Stimulated activated effector memory CD8-positive, alpha-beta T cell treated with anti-CD3 and anti-CD28 coated beads, Interleukin-12 subunit alpha, Interleukin-12 subunit beta, amount 100 ng/mL, for 72 hours (primary cell): ENCODE measurements at regions not wholly inside any gene's neighbourhood (a gene's known extent, or its start where the extent isn't known, plus 50 kb on each side); places are given as distances from the start of the nearest gene placed in this dataset.

Experiments
- ATAC-seq: fragments of 150-1000 bp; cut with Tn5 transposase; 2 replicates; pipeline ENCODE4 v1.10.0; 2021
- DNase-seq, 2 donors: peaks; one replicate each; pipeline ENCODE4 v3.0.0; 2021 to 2022; ENCODE audit warnings: low spot score in 2 of 2
- H3K27ac Mint-ChIP-seq: one replicate; pipeline ENCODE4 v1.8.0; 2022; ENCODE audit warnings: mild to moderate bottlenecking, mixed read lengths
- H3K36me3 Mint-ChIP-seq: one replicate; pipeline ENCODE4 v1.8.0; 2022; ENCODE audit warnings: mild to moderate bottlenecking, mixed read lengths
- H3K4me1 Mint-ChIP-seq: one replicate; pipeline ENCODE4 v1.8.0; 2022; ENCODE audit warnings: mixed read lengths
- H3K4me3 Mint-ChIP-seq: one replicate; pipeline ENCODE4 v1.8.0; 2022; ENCODE audit warnings: mild to moderate bottlenecking, mixed read lengths
- H3K9me3 Mint-ChIP-seq: one replicate; pipeline ENCODE4 v1.8.0; 2022; ENCODE audit warnings: mixed read lengths

DNA sequence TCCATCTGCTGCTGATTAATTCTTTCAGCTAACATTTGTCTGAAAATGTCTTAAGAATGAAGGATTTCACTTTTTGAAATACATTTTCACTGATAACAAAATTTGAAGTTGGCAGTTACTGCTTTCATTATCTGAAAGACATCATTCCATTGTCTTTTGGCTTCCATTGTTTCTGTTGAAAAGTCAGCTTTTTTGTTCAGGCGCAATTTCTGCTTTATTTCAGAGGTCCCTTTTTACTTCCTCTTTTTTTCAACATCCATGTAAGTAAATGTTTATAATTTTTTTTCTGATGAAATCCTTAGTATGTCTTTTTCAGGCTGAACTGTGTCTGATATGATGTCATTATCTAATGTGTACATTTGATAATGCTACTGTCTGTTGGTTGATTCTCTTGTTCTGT lies 184.2 kb downstream of the RND3 start:
- Mint-ChIP-seq H3K27ac (no peak overlapping the region), H3K4me1 (no peaks in the 10 kb centered on the region), H3K36me3 (no peaks in the 10 kb centered on the region), H3K4me3 (no peak overlapping the region), H3K9me3 (peaks cover 16% of the 10 kb centered on the region)
- ATAC-seq (no peak), DNase-seq (no peak)

DNA sequence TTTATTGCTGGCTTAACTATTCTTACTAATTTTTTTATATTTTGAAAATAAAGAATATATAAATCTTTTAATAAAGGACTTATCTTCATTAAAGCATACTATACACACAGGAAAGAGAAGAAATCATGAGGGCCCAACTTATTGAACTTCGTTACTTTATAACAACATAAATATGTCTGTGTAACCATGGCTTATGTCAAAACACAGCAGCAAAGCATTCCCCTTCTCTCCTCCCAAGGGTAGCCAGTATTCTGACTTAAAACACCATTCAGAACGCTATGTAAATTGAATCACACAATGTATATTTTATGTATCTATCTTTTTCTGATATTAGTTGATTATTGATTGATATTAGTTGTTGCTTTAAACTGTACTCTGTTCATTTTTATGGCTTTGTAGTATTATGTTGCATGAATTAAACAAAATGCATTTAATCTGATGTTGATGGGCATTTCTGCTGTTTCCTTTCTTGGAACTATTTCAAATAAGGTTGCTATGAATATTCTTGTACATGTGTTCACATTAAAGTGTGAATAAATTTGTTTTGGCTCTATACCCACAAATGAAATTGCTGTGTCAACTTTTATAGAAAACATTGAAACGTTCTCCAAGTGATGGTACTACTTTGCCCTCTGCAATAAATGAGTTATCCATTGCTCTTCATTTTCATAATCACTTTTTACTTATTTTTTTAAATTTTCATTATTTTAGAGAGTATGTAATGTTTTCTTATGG lies 188.7 kb downstream of the RND3 start:
- no peak overlapping the region for H3K4me3 Mint-ChIP-seq
- no peaks in the 10 kb centered on the region for H3K4me1 Mint-ChIP-seq
- no peaks in the 10 kb centered on the region for H3K36me3 Mint-ChIP-seq
- no peak overlapping the region for H3K27ac Mint-ChIP-seq
- peaks cover 13% of the 10 kb centered on the region for H3K9me3 Mint-ChIP-seq
- DNase-seq (no peak), ATAC-seq (no peak)

DNA sequence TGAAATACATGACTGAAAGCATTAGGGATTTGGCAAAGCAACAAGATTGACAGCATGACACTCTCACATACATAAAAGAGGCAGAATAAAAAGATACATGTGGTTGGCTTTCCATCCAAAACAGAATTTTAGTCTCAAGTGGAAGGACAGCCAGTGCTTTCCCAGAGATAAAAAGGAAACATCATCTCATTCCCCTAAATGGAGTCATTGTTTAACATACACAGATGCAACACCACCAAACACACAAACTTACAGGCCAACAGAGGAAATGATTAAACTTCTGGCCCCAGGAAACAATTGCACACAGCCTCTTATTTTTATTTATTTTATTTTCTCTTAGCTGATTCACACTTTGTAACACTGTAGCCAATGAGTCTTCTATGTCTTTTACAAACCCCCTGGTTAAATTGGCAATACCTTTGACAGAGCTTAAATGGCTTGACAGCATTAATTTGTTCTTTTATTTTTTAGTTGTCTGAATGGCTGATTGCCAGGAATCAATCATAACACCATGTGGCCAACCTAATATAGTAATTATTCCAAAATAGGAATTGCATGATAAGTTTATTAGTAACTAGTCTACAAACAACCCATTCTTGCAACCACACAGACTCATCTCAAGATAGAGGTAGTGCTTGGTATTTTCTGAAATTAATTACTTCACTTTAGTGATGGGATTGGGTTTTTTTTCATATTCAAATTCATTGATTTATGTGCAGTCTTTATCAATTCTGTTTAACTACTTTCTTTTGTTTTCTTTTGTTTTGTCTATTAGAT lies 190.5 kb downstream of the RND3 start:
- H3K4me1 Mint-ChIP-seq: no peaks in the 10 kb centered on the region
- no peak overlapping the region for H3K4me3 Mint-ChIP-seq
- H3K9me3 Mint-ChIP-seq: peaks cover 6% of the 10 kb centered on the region
- DNase-seq (no peak), ATAC-seq (no peak)
- H3K27ac Mint-ChIP-seq: no peak overlapping the region
- no peaks in the 10 kb centered on the region for H3K36me3 Mint-ChIP-seq

DNA sequence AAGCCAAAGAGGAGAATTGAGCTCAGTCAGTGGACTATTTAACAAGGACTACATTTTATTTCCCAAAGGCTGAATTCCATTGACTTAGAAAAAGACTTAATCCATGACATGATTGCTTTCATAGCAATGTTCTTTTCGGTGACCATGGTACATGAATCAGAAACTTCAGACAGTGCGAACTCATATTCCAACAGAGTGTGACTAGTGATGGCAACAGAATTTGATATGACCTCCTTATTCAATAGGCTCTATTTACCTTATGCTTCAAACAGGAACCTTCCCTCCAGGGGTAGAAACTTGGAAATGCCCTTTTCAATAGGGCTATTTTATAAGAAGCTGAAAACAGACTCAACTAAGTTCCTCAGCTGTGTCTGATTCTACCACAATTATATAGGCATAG lies 191.9 kb downstream of the RND3 start:
- Mint-ChIP-seq H3K36me3 (no peaks in the 10 kb centered on the region), H3K4me1 (no peaks in the 10 kb centered on the region), H3K27ac (no peak overlapping the region), H3K4me3 (no peak overlapping the region), H3K9me3 (peaks cover 6% of the 10 kb centered on the region)
- no peak for DNase-seq
- ATAC-seq: no peak

DNA sequence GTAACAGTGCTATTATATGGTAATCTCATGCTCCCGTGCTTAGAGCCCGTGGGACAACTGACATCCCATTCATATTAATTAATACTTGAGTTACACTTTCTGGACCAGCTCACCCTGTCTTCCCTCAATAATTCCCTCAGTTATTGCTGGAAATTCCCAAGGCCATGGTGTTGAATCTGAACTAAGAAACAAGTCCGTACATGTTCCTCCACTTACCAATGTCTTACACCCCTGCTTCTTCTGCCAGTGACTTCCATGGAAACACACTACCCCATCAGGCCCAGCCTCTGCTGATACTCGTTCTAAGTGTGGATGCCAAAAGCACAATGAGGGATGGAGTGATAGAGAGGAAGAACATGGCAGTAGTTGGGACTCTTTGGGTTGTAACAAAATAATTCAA lies 193.7 kb downstream of the RND3 start:
- Mint-ChIP-seq H3K27ac (no peak overlapping the region), H3K4me1 (no peaks in the 10 kb centered on the region), H3K36me3 (no peaks in the 10 kb centered on the region), H3K4me3 (no peak overlapping the region), H3K9me3 (no peaks in the 10 kb centered on the region)
- DNase-seq (no peak), ATAC-seq (no peak)

DNA sequence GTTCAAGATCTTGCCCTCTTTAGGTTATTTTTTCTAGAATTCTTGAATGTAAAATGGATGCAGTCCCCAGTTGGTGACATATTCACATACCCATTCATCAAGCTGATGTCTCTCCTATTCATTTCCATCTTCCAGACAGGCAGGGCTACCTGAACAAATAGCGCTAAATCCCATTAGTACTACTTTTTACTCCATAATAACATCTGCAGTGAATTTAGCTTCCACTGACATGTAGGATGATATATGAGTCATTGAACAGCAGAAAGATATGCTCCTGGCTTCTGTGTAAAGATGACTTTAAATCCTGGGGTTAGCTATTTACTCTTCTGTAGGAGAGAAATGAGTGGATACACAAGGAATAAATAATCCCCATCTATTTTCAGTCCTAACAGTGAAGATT lies 194.7 kb downstream of the RND3 start:
- Mint-ChIP-seq H3K36me3 (no peaks in the 10 kb centered on the region), H3K9me3 (no peaks in the 10 kb centered on the region), H3K4me3 (no peak overlapping the region), H3K27ac (no peak overlapping the region), H3K4me1 (no peaks in the 10 kb centered on the region)
- DNase-seq (no peak), ATAC-seq (no peak)

DNA sequence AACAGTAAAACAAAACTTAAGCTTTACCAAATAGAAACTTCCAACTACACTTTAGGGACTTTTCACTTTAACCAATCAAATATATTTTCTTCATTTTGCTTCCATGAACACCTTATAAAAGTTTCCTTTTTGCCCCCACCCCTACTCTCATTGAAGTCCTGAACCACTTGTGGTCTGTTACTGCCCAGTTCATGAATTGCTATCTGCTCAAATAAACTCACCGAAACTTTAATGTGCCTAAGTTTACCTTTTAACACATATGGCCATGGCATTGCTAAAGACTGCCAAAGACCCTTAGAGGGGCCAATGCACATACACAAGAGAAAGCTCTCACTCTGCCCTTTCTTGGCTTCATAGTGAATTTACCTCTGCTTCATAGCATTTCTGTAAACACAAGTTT lies 195.3 kb downstream of the RND3 start:
- H3K4me3 Mint-ChIP-seq: no peak overlapping the region
- no peak for DNase-seq
- no peak for ATAC-seq
- no peaks in the 10 kb centered on the region for H3K4me1 Mint-ChIP-seq
- no peaks in the 10 kb centered on the region for H3K9me3 Mint-ChIP-seq
- H3K36me3 Mint-ChIP-seq: no peaks in the 10 kb centered on the region
- H3K27ac Mint-ChIP-seq: no peak overlapping the region

DNA sequence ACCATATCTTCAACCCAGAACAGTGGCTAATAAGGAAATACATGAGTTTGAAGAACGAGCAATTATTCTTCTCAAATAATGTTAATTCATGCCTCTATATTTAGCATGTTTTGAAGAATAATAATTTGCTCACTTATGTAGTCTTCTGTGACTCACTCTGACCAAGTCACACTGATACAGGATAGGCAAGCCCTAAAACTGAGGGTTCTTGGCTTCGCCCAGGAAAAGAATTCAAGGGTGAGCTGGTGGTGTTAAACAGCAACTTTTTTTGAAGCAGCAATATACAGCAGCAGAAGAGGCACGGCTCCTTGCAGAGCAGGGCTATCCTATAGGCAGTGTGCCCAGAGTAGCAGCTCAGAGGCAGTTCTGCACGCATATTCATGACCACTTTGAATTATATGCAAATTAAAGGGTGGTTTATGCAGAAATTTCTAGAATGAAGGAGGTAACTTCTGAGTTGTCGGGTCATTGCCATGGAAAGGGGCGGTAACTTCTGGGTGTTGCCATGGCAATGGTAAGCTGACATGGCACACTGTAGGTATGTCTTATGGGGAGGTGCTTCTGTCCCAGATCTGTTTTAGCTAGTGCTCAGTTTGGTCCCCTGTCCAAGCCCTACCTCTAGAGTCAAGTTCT lies 200.6 kb downstream of the RND3 start:
- H3K4me1 Mint-ChIP-seq: no peaks in the 10 kb centered on the region
- H3K9me3 Mint-ChIP-seq: no peaks in the 10 kb centered on the region
- DNase-seq (no peak), ATAC-seq (no peak)
- no peaks in the 10 kb centered on the region for H3K36me3 Mint-ChIP-seq
- H3K4me3 Mint-ChIP-seq: no peak overlapping the region
- H3K27ac Mint-ChIP-seq: no peak overlapping the region

DNA sequence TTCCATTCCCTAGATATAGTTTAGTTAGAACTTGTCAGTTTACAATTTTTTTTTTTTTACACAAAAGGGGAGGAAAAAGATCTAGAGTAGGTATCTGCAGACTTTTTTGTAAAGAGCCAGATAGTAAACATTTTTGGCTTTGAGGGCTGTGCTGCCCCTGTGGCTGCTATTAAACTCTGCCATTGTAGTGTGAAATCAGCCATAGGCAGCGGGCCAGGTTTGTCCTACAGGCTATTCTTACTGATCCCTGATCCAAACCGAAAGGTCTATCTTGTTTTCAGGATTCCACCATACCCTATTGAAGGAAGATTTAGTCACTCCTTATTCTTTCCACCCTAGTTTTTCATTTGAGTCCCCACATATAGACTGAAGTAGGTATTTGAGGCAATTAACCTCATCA lies 203.4 kb downstream of the RND3 start:
- Mint-ChIP-seq H3K27ac (no peak overlapping the region), H3K4me1 (no peaks in the 10 kb centered on the region), H3K9me3 (no peaks in the 10 kb centered on the region), H3K4me3 (no peak overlapping the region), H3K36me3 (no peaks in the 10 kb centered on the region)
- no peak for ATAC-seq
- no peak for DNase-seq

DNA sequence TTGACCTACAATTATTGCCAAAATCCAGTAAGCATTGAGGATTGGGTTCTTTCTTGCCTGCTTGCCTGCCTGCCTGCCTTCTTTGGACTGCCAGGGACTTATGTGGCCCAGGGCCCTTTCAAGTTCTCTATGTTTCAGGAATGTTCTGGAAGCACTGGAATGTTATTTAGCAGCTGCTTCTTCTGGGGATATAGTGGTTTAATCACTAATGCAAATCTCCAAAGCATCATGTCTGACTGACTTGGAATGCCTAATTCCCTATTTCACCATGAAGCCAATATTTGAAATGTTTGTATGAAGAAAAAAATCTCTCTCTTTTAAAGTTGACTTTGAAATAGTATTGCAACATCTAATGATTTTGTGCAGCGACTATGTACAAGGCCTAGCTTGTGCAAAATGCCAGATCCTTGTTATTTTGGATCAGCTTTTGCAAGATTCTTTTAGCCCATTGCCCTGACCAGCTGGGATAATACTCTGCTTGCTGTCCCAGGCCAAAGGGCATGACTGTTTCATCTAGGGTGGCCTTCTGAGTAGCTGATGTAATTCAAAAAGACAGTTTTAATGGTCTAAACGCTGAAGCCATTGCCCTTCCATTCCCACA lies 204.6 kb downstream of the RND3 start:
- Mint-ChIP-seq H3K4me1 (no peaks in the 10 kb centered on the region), H3K4me3 (no peak overlapping the region), H3K27ac (no peak overlapping the region), H3K9me3 (no peaks in the 10 kb centered on the region), H3K36me3 (no peaks in the 10 kb centered on the region)
- ATAC-seq (no peak), DNase-seq (no peak)

DNA sequence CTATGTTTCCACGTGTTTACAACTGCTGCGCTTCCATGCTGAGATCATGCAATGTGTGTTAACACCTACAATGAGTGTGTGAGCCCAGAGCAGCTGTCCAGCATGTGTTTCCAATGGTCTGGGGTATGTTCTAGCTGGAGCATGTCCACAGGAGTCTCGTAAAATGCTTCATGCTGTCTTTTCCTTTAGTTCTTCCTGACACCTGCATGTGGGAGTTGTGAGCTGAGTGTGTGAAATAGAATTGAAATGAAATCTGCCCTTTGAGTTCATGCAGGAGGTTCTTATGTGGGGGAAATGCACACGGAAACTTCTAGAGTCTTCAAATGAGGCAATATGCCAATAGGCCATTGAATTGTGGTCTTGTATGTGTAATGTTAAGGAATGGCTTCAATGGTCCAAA lies 205.1 kb downstream of the RND3 start:
- ATAC-seq (no peak), DNase-seq (no peak)
- H3K4me3 Mint-ChIP-seq: no peak overlapping the region

DNA sequence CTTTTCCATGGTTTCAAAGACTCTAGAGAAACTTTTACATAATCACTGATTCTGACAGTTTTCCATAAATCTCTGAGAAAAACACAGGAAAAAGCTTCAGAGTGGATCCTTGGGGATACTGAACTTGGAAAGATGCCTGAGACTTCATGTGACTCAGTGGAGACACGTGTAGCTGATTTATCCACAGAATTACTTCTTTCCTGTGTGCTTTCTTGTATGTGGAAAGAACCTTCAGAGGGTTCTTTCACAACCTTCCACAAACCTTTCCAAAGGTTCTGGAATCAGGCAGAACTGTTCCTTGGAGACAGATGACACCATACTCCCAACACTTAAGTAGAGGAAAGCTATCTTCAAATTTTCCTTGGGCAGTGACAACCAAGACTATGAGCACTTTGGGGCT lies 207.2 kb downstream of the RND3 start:
- Mint-ChIP-seq H3K9me3 (no peaks in the 10 kb centered on the region), H3K27ac (no peak overlapping the region), H3K36me3 (no peaks in the 10 kb centered on the region), H3K4me1 (no peaks in the 10 kb centered on the region), H3K4me3 (no peak overlapping the region)
- DNase-seq: no peak
- no peak for ATAC-seq

More for the DNA sequence above, 205.1 kb downstream of the RND3 start:
- H3K9me3 Mint-ChIP-seq: no peaks in the 10 kb centered on the region
- H3K36me3 Mint-ChIP-seq: no peaks in the 10 kb centered on the region
- H3K4me1 Mint-ChIP-seq: no peaks in the 10 kb centered on the region
- no peak overlapping the region for H3K27ac Mint-ChIP-seq

DNA sequence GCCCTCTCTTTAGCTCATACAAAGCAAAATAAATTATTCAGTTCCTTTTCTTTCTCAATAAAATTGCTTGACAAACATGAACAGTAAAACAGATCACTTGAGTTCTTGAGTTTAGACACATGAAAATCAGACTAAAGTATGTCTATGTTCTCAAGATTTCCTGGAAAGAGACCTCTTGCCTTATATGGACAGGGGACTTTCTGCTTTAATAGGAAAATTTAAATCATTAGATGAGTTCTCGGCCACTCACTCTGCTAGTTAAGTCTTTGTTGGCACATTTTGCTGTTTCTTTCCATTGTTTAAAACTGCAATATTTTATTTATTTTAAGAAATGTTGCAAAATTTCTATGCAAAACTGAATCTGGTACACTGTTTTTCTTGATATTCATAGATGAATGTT lies 207.8 kb downstream of the RND3 start:
- Mint-ChIP-seq H3K9me3 (no peaks in the 10 kb centered on the region), H3K27ac (no peak overlapping the region), H3K4me3 (no peak overlapping the region), H3K4me1 (no peaks in the 10 kb centered on the region), H3K36me3 (no peaks in the 10 kb centered on the region)
- ATAC-seq (no peak), DNase-seq (no peak)

DNA sequence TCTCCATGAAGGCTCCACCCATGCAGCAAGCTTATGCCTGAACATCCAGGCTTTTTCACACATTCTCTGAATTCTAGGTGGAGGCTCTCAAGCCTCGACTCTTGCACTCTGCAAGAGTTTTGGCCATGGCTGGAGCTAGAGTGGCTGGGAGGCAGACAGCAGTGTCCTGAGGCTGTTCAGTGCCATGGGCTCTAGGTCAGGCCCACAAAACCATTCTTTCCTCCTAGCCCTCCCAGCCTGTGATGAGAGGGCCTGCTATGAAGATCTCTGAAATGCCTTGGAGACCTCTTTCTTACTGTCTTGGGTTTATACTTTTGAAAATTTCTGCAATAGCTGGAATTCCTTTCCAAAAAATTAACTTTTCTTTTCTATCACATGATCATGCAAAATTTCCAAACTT lies 210.7 kb downstream of the RND3 start:
- DNase-seq (no peak), ATAC-seq (no peak)
- Mint-ChIP-seq H3K4me3 (no peak overlapping the region), H3K9me3 (no peaks in the 10 kb centered on the region), H3K36me3 (no peaks in the 10 kb centered on the region), H3K4me1 (no peaks in the 10 kb centered on the region), H3K27ac (no peak overlapping the region)

DNA sequence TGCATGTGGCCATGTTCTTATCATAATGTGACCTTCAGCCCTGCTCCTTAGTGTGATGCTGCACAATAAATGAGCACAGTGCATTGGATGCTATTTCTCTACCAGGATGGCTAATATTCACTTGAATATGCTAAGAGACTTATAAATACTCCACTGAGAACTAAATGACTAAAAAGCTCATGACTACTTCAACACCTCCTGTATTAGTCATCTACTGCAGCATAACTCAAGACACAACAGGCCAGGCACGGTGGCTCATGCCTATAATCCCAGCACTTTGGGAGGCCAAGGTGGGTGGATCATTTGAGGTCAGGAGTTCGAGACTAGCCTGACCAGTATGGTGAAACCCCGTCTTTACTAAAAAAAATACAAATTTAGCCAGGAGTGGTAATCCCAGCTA lies 213.4 kb downstream of the RND3 start:
- H3K9me3 Mint-ChIP-seq: no peaks in the 10 kb centered on the region
- no peak overlapping the region for H3K4me3 Mint-ChIP-seq
- no peaks in the 10 kb centered on the region for H3K36me3 Mint-ChIP-seq
- H3K27ac Mint-ChIP-seq: no peak overlapping the region
- no peaks in the 10 kb centered on the region for H3K4me1 Mint-ChIP-seq
- ATAC-seq (no peak), DNase-seq (no peak)
